Myocyte (in vitro differentiated cells): ENCODE measurements at regions not wholly inside any gene's neighbourhood (a gene's known extent, or its start where the extent isn't known, plus 50 kb on each side); places are given as distances from the start of the nearest gene placed in this dataset.
"Not testable (repeated sequence)": the region's sequence is repeated elsewhere in the genome, so short reads cannot be mapped to it uniquely, and the experiment has no call there.

Experiments
- DNase-seq: peaks from one replicate; pipeline ENCODE4 v3.0.0-alpha.2; 2012; ENCODE audit warnings: low read depth

- no peak for DNase-seq
Observed at GRCh38 chr5:178063277-178063676, 50.1 kb upstream of the N4BP3 start.

- peak; percentile 47 for DNase-seq
Observed at GRCh38 chr5:178058321-178059012, 54.9 kb upstream of the N4BP3 start.

GRCh38 chr5:178057839-178058238, 55.5 kb upstream of the N4BP3 start:
- DNase-seq: no peak

- DNase-seq: no peak
Observed at GRCh38 chr5:178056935-178057334, 56.4 kb upstream of the N4BP3 start.

GRCh38 chr5:178055536-178055935, 57.8 kb upstream of the N4BP3 start:
- DNase-seq: not testable (repeated sequence)

GRCh38 chr5:178052062-178052461, 56.0 kb upstream of the PROP1 start:
- DNase-seq: not testable (repeated sequence)

- not testable (repeated sequence) for DNase-seq
Observed at GRCh38 chr5:178050873-178051272, 54.8 kb upstream of the PROP1 start.

GRCh38 chr5:178047943-178048342, 51.9 kb upstream of the PROP1 start:
- not testable (repeated sequence) for DNase-seq

- not testable (repeated sequence) for DNase-seq
Observed at GRCh38 chr5:178046757-178047399, 50.8 kb upstream of the PROP1 start.

GRCh38 chr5:178045963-178046362, 49.9 kb upstream of the PROP1 start:
- not testable (repeated sequence) for DNase-seq
